ENCODE measurements at regions not wholly inside any gene's neighbourhood (a gene's known extent, or its start where the extent isn't known, plus 50 kb on each side); places are given as distances from the start of the nearest gene placed in this dataset.
"Not testable (repeated sequence)": the region's sequence is repeated elsewhere in the genome, so short reads cannot be mapped to it uniquely, and the experiment has no call there.

DNA sequence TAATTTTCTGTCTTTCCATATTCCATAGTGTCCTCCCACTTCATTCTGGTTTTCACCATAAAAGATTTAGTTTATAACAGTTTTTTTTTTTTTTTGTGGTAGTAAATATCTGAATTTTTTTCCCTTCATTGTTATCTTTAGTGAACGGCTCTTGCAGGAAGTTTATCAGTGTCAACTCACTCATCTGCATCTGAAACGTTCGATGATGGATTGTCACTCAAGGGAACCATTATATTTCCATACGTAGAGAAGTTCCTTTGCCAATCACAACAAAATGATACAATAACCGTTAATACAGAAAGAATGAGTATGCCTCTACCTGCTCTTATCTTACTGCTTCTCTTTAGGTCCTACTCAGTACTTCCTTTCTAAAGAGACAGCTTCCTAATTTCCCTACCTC, 651.2 kb upstream of the KCNMB2 start:
- no peak for DNase-seq

DNA sequence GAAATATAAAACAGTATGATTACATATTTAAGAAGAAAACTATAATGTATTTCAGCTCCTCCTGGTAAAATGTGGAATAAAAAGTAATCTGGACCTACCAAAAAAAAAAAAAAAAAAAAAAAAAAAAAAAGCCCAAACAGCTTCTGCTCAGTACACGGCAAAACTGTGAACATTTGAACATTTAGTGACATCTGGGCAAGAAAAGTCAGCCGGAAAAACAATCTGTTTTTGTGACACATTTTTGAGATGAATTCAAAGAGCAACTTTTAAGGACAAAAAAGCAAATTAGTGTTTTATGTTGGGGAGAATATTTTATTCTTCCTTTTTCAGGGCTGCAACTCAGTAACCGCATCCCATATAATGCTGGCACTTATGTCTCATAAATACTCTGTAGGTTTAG, 649.7 kb upstream of the KCNMB2 start:
- no peak for DNase-seq

DNA sequence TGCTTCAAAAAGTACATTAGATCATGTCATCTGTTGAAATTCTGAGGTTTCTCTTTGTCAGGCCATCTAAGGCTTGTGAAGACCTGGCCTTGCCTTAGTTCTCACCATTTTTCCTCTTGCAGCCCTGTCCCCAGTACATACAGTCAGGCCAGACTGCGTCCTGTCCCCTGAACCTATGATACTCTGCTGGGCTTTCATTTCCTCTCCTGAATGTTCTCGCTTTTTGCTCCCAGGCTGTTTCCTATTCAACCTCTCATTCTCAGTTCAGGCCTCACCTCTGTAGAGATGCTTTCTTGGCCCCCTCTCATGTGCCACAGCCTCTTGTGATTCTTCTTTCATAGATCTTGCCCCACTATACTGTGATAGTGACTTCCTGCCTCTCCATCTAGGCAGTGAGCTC, 648.8 kb upstream of the KCNMB2 start:
- DNase-seq = no peak

DNA sequence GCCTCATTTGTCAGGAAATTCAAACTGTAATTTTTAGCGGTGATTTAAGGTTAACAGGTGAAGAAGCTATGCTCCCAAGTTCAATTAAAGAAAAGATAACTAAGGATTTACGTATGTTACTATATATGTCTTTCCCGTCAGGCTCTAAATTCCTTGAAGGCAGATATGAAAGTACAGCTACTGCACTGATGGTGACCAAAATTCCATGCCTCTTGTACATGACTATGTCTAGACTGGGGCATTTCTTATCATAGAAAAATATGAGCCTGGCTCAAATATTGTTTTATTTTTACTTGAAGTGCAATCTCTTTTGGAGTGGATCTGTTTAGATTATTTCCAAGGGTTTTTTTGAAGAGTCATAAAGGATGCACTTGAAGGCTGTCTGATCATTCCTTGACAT, 647.1 kb upstream of the KCNMB2 start:
- no peak for DNase-seq

DNA sequence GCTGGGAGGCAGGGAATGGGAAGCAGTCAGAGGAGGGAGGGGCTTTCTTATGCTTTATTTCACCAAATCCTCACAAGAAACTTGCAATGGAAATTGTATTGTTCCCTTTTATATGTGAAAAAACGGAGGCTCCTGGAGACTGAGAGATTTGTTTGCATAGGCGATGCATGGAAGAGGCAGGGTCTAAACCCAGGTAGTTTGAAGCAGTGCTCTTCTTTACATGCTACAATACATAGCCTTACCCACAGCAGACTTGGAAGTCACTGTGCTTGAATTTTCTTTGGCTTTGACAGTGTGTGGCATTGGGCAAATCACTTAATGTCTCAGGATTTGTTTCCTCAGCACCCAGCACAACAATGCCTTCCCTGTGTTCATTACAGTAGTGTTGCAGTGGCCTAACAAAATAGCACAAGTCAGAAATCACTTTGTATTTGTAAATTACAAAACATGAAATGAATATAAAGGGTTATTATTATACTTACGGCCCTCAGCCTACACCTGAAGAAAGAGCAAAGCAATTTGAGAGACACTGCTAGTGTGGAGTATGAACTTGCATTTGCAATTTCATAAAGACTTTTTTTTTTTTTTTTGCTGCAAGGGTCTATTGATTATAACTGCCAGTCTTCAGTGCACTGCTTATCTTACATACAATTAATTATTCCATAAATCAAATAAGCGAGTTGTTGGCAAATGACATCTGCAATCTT, 646.4 kb upstream of the KCNMB2 start:
- no peak for DNase-seq

DNA sequence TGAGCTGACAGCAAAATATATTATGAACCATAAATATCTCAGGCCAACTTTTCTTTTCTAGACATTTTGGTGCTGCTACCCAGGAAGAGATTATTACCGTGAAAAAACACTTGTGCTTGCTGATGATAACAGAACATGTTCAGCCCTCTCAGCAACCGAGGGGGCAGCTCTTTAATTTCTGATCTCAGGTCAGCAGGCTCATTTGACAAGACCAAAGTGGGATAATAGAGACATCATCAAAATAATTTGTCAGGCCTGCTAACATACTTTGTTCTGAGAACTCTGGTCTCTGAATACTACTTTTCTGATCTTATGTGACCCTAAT, 645.9 kb upstream of the KCNMB2 start:
- no peak for DNase-seq

DNA sequence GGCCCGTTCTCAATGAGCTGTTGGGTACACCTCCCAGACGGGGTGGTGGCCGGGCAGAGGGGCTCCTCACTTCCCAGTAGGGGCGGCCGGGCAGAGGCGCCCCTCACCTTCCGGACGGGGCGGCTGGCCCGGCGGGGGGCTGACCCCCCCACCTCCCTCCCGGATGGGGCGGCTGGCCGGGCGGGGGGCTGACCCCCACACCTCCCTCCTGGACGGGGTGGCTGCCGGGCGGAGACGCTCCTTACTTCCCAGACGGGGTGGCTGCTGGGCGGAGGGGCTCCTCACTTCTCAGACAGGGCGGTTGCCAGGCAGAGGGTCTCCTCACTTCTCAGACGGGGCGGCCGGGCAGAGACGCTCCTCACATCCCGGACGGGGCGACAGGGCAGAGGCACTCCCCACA, 644.7 kb upstream of the KCNMB2 start:
- not testable (repeated sequence) for DNase-seq

DNA sequence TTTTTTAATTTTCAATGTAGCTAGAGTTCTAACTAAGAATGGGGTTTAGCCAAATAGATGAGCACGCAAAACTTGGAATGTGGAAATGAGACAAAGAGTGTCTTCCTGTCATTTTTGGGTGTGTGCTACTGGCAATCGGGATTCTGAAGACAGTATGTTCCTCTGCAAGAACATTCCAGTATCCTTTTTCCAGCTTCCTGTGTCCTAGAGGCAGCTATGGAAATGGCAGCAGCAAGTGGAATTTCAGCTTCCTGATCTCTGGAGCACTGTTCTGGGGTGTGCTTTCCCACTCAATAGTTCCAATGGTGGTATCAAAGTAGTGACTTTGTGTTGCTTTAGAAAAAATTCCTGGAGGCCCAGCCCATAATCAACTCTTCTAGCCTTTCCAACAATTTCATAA, 642.9 kb upstream of the KCNMB2 start:
- no peak for DNase-seq

DNA sequence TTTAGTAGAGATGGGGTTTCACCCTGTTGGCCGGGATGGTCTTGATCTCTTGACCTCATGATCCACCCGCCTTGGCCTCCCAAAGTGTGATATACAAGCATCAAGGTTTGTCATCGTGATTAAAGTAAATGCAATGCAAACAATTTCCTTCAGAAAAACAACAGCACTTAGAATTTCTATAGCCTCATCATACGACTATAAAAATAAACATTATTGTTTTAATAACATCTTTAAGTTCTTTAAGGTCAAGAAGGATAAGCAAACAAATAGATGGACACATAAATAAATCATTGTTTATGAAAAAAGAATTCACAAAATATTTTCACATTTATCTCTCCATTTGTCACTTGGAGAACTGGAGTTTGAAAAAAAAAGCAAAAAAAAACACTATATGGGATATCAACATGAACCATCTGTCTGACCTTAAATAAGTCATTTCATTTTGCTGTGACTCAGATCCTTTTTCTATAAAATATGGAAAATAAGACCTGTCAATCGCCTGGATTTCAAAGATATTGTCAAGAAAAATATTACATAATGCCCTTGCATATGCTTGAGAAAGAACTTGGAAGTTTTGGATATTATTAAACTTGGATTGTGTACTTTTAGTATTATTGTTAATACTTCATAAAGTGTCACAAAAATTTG, 642.0 kb upstream of the KCNMB2 start:
- no peak for DNase-seq

DNA sequence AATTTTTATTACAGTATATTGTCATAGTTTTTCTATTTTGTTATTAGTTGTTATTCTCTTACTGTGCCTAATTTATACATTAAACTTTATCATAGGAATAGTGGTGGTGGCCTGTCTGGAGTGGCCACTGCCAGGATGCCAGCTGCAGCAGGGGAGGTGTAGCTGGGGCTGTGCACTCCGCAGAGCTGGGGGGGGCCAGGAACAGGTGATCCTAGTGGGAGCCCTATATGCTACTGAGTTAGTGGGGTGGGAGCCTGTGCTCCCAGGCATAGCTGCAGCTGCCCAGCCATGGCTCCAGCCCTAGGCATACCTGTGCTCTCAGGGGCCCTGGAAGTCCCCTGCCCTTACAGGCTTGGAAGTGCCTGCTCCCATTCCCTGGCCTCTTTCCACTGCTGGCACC, 638.1 kb upstream of the KCNMB2 start:
- no peak for DNase-seq

DNA sequence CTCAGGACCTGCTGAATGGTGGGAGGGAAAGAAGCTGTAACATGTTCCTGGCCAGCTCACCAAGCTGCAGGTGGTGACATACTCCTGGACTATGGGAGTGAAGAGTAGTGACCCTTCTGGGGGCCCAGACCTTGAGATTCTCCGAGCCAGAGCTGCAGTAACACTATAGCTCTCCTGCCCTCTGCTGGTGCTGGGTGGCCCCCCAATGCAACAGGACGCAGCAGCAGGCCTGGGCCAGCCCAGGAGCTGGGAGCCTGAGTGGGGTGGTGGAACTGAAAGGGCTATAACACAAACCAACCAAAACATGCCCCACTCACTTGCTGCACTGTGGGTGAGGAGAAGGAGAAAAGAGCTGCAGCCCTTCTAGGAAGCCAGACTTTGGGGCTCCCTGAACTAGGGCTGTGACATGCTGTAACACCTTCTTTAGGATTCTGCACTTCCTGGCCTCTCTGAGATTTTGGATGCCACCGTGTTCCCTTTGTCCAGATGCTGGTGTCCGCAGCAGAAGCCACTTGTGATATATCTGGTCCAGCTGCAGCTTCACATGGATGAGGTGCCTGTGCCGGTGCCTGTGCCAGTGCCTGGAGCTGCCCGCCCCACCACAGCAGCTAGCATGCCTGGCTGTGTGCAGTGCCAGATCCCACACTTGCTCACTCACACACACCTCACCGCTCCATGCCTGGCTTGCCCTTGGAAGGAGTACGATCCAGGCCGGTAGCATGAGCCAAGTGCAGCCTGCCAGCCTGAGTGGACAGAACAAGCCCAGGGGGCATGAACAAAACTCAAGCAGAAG, 636.8 kb upstream of the KCNMB2 start:
- DNase-seq = no peak

DNA sequence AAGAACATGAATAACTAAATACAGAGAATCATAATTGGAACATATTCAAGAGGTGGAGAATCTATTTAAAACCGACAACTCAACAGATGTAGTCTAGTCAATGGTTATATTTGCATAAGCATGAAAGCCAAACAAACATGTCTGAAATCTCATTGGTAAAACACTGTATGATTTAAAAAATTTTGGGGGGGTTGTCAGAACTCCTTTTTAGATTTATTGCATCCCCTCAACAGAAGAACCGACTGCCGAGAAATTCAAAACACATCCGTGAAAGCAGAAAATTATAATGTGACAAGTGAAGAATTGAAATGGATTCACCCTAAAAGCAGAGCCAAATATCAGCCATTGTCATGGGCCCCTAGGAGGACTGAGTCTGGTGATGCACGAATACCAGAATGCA, 633.4 kb upstream of the KCNMB2 start:
- no peak for DNase-seq

DNA sequence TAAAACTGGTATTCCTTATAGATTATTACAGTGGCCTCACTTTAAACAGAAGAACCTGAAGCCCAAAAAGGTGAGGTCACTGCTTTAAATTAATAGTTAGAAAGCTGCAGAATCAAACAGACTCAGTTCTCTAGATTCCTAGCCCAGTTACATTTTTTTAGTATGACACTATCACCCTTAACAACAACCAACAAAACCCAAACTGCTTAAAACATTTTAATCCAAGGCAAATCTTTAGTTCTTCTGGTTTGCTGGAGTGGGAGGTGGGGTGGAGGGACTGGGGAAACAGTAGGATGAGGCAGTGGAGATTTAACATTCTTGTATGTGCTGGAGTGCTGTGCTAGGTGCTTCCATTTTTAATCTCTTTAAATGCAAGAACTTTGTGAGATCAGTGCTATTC, 631.6 kb upstream of the KCNMB2 start:
- no peak for DNase-seq

DNA sequence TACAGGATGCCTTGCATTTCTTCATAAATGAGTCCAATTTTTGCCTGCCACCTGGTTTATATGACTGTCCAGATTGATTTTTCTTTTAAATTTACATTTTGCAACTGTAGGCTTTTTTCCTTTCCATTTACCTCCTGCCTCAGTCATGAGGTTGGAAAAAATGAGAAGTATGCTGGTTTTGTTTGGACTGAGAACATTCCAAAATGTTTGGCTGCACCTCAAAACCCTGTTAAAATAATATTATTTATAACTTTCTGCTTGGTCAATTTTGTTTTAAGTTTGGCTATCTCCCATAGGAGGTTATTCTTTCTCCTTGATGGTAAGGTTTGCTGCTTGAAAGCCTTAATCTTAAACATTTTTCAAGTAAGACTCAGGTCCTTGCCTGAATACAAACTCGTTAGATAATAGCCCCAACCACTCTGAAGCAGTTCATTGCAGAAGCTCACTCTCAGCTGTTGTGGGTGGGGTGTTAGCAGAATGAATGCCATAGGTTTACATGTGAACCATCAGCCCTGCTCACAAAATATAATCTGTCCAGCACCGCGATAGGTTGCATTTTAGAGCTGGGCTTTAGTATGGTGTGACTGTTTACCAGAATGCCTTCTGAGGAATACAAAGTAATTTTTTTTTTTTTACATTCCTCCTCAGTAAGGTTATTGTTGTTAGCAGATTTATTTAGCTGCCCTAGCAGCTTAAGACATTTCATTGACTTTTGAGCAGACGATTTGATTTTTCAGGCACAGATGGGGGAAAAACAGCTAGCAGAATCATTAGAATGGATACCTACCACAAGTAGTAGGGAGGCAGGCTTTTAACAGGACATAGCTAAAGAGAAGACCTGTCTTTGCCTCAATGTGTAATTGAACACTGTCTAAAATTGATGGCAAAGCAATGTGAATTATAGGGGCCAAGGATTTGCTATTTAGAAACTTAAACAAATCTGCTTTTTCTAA, 630.8 kb upstream of the KCNMB2 start:
- no peak for DNase-seq

DNA sequence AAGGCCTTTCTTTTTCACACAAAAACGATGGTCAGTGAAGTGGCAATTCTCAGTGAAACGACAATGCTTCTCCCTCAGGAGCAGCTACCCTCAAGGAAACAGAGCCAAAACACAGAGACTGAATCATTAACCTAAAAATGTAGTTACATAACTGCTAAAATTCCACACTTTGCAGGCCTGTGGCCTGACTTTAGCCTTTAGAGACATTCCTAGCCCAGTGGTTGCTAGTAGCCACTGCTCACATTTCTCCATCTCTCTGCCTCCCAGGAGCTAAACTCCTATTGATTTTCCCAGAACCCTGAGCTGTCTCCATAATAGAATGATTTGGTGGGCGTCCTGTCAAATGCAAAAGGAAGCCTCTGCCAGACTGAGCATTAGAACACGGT, 630.1 kb upstream of the KCNMB2 start:
- no peak for DNase-seq

DNA sequence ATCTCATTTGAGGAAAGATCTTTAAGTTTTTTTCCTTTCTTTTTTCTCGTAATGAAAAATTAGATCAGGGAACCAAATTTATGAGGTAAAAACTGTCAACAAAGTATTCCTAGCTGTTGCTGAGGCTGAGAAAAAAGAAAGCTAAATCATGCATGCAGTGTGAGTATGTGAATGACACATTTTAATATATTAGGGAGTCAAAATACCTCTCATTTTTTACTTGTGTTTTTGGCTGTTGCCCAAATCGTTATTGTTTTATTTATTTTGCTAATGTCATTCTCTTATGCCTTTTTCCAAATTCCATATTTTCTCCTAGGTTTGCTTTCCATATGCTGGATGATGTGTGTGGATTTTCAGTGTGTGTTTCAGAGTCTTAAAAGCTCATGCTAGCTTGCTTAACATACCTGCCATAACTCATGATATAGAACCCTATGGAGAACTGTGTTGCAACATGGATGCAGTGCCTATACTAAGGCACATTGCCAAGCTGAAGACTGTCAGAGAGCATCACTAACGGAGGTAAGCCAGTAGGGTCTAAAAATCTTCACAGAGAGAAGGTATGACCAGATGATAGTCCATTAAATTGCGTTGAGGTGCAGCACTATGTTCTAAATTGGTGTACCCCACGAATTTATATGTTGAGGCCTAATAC, 629.5 kb upstream of the KCNMB2 start:
- no peak for DNase-seq

DNA sequence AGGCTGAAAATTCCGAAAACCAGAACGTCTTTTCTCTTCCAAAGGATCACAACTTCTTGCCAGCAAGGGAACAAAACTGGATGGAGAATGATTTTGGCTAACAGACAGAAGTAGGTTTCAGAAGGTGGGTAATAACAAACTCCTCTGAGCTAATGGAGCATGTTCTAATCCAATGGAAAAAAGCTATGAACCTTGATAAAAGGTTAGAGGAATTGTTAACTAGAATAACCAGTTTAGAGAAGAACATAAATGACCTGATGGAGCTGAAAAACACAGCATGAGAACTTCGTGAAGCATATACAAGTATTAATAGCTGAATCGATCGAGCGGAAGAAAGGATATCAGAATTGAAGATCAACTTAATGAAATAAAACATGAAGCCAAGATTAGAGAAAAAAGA, 626.7 kb upstream of the KCNMB2 start:
- DNase-seq = not testable (repeated sequence)

DNA sequence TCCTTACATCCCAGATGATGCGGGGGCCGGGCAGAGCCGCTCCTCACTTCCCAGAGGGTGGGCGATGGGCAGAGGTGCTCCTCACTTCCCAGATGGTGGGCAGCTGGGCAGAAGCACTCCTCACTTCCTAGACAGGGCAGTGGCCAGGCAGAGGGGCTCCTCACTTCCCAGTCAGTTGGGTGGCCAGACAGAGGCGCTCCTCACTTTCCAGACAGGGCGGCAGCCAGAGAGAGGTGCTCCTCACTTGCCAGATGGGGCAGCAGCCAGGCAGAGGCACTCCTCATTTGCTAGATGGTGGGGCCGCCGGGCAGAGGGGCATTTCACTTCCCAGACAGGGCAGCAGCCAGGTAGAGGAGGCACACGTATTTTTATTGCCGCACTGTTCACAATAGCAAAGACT, 622.0 kb upstream of the KCNMB2 start:
- DNase-seq = no peak

DNA sequence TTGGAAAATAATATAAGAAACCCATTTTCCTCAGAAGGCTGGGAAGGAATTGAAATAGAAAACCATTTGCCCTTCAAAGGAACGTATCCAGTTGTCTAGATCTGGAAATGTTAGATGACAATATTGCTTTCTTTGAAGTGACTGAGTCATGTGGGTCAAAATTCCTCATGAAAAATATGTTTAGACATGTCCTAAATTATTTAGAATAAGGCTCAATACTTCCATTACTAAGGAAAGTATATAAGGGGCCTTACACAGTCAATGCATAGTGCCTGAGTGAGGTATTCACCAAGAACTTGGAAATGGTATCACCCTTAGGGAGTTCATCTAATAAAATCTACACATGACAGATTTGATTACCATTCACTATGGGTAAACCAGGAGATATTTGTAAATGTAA, 619.8 kb upstream of the KCNMB2 start:
- no peak for DNase-seq

DNA sequence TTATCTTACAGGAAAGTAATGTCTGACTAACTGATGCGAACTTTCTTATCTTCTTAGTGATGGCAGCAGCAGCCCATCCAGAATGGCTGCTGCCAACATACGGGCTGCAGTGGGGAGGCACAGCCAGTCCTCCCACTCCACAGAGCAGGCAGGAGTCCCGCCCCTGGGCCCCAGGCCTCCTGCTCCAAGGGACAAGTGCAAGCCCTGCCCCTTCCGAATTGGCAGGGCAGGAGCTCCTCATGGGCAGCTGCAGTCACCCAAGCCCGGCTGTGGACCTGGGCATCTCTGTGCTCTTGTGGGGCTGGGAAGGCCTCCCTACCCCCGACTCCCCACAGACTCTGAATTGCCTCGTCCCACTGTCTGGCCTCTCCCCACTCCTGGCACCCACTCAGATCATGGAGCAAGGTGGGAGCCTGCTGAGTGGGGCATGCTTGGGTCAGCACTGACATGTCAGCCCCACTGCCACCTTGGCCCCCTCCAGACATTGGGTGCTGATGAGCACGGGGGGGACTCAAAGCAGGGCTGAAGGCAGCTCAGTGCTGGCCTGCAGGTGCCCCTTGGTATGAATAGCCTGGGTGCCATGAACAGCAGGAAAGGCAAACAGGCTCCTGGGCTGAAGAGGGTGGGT, 618.9 kb upstream of the KCNMB2 start:
- no peak for DNase-seq

DNA sequence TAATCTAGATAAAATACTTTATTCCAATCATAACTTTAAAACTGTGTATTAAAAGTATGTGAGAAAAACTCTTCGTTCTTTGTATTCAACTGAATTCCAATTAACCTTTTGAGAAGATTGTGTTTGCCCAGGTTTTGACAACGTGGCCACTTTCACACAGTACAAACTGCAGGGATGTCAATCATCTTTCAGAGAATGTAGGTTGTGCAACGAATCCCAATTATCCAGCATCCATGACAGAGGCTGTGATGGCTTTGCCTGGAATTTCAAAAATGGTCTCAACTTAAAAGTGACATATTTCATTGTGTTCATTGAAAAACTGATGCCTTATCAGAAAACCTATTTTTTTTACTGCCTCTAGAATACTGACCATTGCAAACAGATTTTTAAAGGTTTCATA, 615.1 kb upstream of the KCNMB2 start:
- DNase-seq = no peak

DNA sequence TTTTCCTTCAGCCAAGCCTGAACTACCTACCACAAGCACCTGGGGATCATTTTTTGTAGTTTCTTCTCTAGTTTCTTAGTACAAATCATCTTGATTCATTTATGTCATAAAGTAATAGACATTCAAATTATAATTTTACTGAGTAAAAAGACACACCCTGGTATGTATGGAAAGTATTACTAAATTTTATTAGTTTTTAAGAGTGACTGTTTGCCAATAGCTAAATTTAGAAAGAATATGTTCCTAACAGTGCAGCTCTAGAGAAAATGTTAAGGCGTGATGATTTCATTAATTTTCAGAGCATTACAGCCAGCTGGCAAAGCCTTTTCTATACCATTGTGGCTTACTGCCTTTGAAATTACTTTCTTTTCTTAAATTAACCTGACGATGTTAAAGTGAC, 612.0 kb upstream of the KCNMB2 start:
- no peak for DNase-seq
